Activated naive CD8-positive, alpha-beta T cell treated with anti-CD3 and anti-CD28 coated beads for 36 hours (primary cell): ENCODE measurements at regions not wholly inside any gene's neighbourhood (a gene's known extent, or its start where the extent isn't known, plus 50 kb on each side); places are given as distances from the start of the nearest gene placed in this dataset.

ENCODE experiments used
- DNase-seq: peaks from one replicate; pipeline ENCODE4 v3.0.0; 2021
- H3K27ac Mint-ChIP-seq: one replicate; pipeline ENCODE4 v1.8.0; 2022; ENCODE audit warnings: mild to moderate bottlenecking, moderate library complexity, mixed read lengths
- H3K27me3 Mint-ChIP-seq: one replicate; pipeline ENCODE4 v1.8.0; 2022; ENCODE audit warnings: mild to moderate bottlenecking, mixed read lengths
- H3K36me3 Mint-ChIP-seq: one replicate; pipeline ENCODE4 v1.8.0; 2021; ENCODE audit warnings: mild to moderate bottlenecking, mixed read lengths
- H3K4me1 Mint-ChIP-seq: one replicate; pipeline ENCODE4 v1.8.0; 2021; ENCODE audit warnings: mixed read lengths
- H3K4me3 Mint-ChIP-seq: one replicate; pipeline ENCODE4 v1.8.0; 2022; ENCODE audit warnings: mild to moderate bottlenecking, moderate library complexity, mixed read lengths
- H3K9me3 Mint-ChIP-seq: one replicate; pipeline ENCODE4 v1.8.0; 2022; ENCODE audit warnings: mixed read lengths

DNA sequence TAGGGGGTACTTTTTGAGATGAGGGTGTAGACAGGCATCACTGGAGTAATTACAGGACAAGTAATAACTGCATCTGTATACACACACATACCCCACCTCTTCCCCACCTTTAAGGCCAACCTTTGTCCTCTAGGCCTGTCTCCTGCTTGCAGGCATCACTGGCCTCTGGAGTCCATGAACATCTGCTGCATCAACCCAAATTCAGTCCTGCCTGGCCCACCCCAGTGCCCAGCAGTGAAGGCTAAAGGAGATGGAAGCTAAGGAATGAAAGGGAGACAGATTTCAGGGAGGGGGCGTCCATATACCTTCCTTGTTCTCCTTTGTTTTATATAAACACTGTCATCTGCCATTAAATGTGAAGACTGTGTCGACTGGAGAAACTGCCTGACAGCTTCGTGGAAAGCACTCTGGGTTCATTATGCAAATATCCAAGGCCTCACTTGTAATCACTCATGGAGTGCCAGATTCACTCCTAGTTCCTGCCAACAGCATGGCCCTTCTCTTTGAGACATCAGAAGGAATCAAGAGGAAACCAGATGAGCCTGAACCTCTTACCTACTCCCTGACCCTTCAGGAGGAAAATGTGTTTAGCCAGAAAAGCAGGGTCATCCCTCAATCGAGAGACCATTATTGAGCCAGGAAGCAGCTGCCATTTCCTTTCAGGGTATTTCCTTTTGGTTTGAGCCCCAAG is 64.4 kb downstream of the SERPINA3 start:
- H3K9me3 Mint-ChIP-seq: no peaks in the 10 kb centered on the region
- H3K4me3 Mint-ChIP-seq: no peak overlapping the region
- H3K4me1 Mint-ChIP-seq: no peaks in the 10 kb centered on the region
- no peaks in the 10 kb centered on the region for H3K36me3 Mint-ChIP-seq
- H3K27ac Mint-ChIP-seq: no peak overlapping the region
- peaks cover 5% of the 10 kb centered on the region for H3K27me3 Mint-ChIP-seq
- no peak for DNase-seq

DNA sequence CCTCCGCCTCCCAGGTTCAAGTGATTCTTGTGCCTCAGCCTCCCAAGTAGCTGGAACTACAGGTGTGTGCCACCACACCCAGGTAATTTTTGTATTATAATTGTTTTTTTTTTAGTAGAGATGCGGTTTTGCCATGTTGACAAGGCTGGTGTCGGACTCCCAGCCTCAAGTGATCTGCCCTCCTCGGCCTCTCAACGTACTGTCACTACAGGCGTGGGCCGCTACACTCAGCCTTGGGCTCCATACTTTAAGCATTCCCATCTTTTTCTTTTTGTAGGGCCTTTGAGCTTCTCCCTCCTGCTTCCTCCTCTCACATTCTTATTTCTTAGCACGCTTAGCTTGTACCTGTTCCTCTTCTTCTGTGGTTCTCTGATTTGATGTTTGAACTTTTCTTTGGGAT is 62.8 kb downstream of the SERPINA3 start:
- Mint-ChIP-seq H3K4me3 (no peak overlapping the region), H3K36me3 (no peaks in the 10 kb centered on the region), H3K27me3 (peaks cover 9% of the 10 kb centered on the region), H3K9me3 (no peaks in the 10 kb centered on the region), H3K27ac (no peak overlapping the region), H3K4me1 (no peaks in the 10 kb centered on the region)
- no peak for DNase-seq

DNA sequence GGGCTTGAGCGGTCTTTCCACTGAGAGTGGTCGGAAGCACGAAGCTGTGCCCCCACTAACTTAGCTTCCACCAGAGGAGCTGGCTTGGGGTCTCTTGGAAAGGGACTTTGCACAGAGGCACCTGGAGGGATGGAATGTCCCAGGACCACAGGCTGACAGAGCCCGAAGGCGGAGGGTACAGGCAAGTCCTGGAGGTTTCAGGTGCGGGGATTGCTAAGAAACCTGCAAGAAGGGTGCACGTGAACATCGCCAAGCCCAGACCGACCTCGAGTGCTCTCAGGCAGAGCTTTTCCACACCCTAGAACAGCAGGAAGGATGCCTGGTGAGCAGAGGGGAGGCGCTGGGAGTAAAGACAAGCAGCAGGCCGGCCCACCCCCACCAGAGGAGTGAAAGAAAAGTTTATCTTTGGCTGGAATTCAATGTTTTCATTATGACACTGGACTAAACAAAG is 61.6 kb downstream of the SERPINA3 start:
- peaks cover 9% of the 10 kb centered on the region for H3K27me3 Mint-ChIP-seq
- H3K36me3 Mint-ChIP-seq: no peaks in the 10 kb centered on the region
- no peak overlapping the region for H3K4me3 Mint-ChIP-seq
- H3K9me3 Mint-ChIP-seq: no peaks in the 10 kb centered on the region
- no peaks in the 10 kb centered on the region for H3K4me1 Mint-ChIP-seq
- H3K27ac Mint-ChIP-seq: no peak overlapping the region
- no peak for DNase-seq
